Ovary (tissue), 3 donors: ENCODE measurements at regions not wholly inside any gene's neighbourhood (a gene's known extent, or its start where the extent isn't known, plus 50 kb on each side); places are given as distances from the start of the nearest gene placed in this dataset.

Experiments
- CTCF ChIP-seq, 3 donors: fragments of 450-650 bp in 2 of 3; fragments of 200-600 bp in 1 of 3; IDR thresholded peaks; one replicate each; pipeline versions ENCODE4 v1.5.1 to v1.8.0; 2016 to 2022; ENCODE audit warnings: antibody characterized with exemption in 3 of 3, mild to moderate bottlenecking in 1 of 3
- EP300 ChIP-seq: sonication (generic); formaldehyde crosslinking; IDR thresholded peaks from one replicate; pipeline ENCODE4 v1.6.1; 2017; ENCODE audit warnings: antibody characterized with exemption
- POLR2A ChIP-seq: fragments of 450-650 bp; IDR thresholded peaks from one replicate; pipeline ENCODE4 v1.6.1; 2017; ENCODE audit warnings: antibody characterized with exemption, mild to moderate bottlenecking, moderate library complexity
- donor health status: DM: no; HTN: no; CAD: no.

DNA sequence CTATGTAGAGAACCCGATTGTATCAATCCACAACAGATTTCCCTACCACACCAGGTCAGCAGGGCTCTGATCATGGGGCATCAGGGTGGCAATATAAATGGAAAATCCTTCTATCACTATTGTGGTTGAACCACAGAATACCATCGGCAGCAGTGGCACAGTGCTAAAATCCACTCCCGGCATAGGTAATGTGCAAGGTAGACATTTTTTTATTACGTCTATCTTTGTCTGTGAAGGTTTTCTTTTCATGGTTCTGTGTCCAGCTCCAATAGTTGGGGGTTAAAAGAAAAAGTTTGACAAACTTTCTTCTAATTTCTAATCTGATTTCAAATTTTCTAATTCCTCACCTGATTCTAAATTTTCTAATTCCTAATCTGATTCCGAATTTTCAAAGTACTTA lies 302.7 kb upstream of the PREP start:
- TF ChIP-seq CTCF (IDR thresholded peaks at IDR 0.05) (no peak), POLR2A (no peak), EP300 (no peak)
